BJ (cell line): ENCODE measurements at regions not wholly inside any gene's neighbourhood (a gene's known extent, or its start where the extent isn't known, plus 50 kb on each side); places are given as distances from the start of the nearest gene placed in this dataset.

Source experiments
- CTCF ChIA-PET: fragments of 350-600 bp; formaldehyde crosslinking; extraction: SDS; loops from one replicate; lab custom pipeline; 2021; ENCODE audit warnings: antibody characterized with exemption, inconsistent platforms; lab: Yijun Ruan, JAX
- POLR2A ChIA-PET: fragments of 300-600 bp; sonication (Branson Sonifier 250); formaldehyde crosslinking; extraction: SDS; loops from one replicate; lab custom pipeline; 2021; ENCODE audit warnings: antibody characterized with exemption; lab: Charles Lee
- DNase-seq: peaks from one replicate; pipeline ENCODE4 v3.0.0-alpha.2; 2011; ENCODE audit warnings: low read depth
- H3K27me3 ChIP-seq: 2 replicates; pipeline ENCODE4 v1.6.0; 2011; ENCODE audit warnings: low read length; ENCODE audit not compliant: control insufficient read depth, insufficient read depth
- H3K36me3 ChIP-seq: 2 replicates; pipeline ENCODE4 v1.5.1; 2011; ENCODE audit warnings: low read length; ENCODE audit not compliant: control insufficient read depth, insufficient read depth
- H3K4me3 ChIP-seq: 2 replicates; pipeline ENCODE4 v1.5.1; 2011; ENCODE audit warnings: low read depth, mild to moderate bottlenecking, control low read depth, low read length
- CTCF ChIP-seq: IDR thresholded peaks from 2 replicates; pipeline ENCODE4 v1.5.1; 2011; ENCODE audit warnings: low read depth, mild to moderate bottlenecking, control low read depth, inconsistent platforms, low read length, moderate library complexity; ENCODE audit not compliant: insufficient read depth

DNA sequence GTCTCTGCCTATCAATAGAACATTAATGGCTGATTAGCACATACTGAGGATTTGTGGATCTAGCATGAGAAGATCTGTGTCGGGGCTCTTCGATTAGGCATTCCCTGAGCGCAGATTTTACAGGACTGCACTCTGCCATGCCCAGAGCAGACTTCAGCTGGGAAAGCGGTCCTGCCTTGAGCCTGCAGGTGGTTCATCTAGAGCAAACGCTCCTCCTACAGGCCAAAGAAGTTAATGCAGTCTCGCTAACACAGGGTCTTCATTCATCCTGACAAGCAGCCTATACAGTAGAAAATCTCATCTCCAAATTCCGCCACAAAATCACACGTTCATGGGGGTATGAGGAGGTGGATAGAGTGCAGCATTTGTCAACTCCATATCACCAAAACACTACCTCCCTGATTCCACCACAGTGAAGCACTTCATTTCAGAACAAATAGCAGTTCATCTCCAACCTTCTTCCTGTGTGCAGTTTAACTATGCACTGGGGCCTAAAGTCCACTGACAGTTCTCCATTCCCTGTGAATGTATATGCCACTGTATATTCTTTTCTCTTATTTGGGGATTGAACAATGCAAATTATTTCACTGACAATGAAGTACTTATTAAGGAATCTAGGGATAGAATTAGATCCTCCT is 405.8 kb downstream of the IGSF11 start:
- Histone ChIP-seq H3K36me3 (no peaks in the 10 kb centered on the region), H3K4me3 (no peak overlapping the region), H3K27me3 (no peaks in the 10 kb centered on the region)
- peak; percentile 72 for TF ChIP-seq CTCF
- CTCF ChIA-PET: interaction anchor here (0.6 to 1.3 kb wide), 6 partner anchors 8 to 1610 kb away, joined by 3 to 5 read pairs (median 3); no protein-coding TSS in a partner anchor
- POLR2A ChIA-PET: no interaction called here
- DNase-seq: no peak

- CTCF ChIA-PET: interaction anchor here (0.6 to 1.1 kb wide), 5 partner anchors 9 to 1611 kb away, joined by 3 to 5 read pairs (median 3); no protein-coding TSS in a partner anchor
These were observed 404.8 kb downstream of the IGSF11 start for GRCh38 chr3:118629821-118630220.

DNA sequence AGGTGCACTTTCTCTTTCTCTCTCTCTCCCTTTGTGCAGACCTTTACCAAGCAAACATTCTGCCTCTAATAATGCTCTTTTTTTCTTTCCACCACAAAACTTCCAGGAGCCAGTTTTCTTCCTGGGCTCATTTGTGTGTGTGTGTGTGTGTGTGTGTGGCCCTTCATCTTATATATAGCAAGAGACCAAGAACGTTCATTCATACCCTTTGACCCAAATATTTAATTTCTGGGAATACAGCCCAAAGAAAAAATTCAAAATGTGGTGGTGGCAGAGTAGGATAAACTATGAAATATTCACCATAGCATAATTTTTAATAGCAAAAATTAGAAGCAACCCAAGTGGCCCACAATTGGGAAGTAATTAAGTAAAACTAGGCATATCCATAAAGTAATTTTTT is 398.9 kb downstream of the IGSF11 start:
- POLR2A ChIA-PET: no interaction called here
- DNase-seq: no peak

More at GRCh38 chr3:118629821-118630220, 404.8 kb downstream of the IGSF11 start:
- POLR2A ChIA-PET: no interaction called here
- TF ChIP-seq CTCF: no peak
- H3K4me3 ChIP-seq: no peak overlapping the region
- H3K36me3 ChIP-seq: no peaks in the 10 kb centered on the region
- DNase-seq: no peak
- H3K27me3 ChIP-seq: no peaks in the 10 kb centered on the region

DNA sequence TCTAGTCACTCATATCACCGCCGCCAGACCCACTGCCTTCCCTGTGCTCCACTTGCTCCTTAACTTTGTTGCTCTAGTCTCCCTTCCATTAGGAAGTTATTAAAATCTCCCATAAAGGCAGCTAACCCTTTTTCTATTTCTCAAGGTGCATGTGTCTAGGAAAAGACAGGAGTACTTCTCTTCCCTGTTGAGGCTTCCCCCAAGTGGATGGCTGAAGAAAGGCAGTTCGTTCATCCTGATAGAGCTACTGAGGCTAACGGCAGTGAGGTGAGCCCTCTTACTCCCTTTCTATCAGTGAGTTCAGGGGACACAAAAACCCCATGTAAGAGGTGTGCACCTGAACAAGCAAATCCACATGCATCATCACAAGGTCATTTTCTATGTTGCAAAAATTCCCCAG is 397.8 kb downstream of the IGSF11 start:
- Histone ChIP-seq H3K4me3 (no peak overlapping the region), H3K27me3 (no peaks in the 10 kb centered on the region), H3K36me3 (no peaks in the 10 kb centered on the region)
- no peak for DNase-seq
- CTCF ChIA-PET: no interaction called here
- TF ChIP-seq CTCF: no peak
- POLR2A ChIA-PET: no interaction called here

More for the DNA sequence above, 398.9 kb downstream of the IGSF11 start:
- TF ChIP-seq CTCF: no peak
- no peak overlapping the region for H3K4me3 ChIP-seq
- CTCF ChIA-PET: no interaction called here
- no peaks in the 10 kb centered on the region for H3K36me3 ChIP-seq
- H3K27me3 ChIP-seq: no peaks in the 10 kb centered on the region

GRCh38 chr3:118637846-118638245 is 396.8 kb downstream of the IGSF11 start:
- POLR2A ChIA-PET: no interaction called here

More at GRCh38 chr3:118637846-118638245, 396.8 kb downstream of the IGSF11 start:
- Histone ChIP-seq H3K36me3 (no peaks in the 10 kb centered on the region), H3K27me3 (no peaks in the 10 kb centered on the region), H3K4me3 (no peak overlapping the region)
- CTCF ChIA-PET: no interaction called here
- no peak for TF ChIP-seq CTCF
- no peak for DNase-seq
